ENCODE measurements at regions not wholly inside any gene's neighbourhood (a gene's known extent, or its start where the extent isn't known, plus 50 kb on each side); places are given as distances from the start of the nearest gene placed in this dataset.

GRCh38 chrY:8590641-8591040 is 746.6 kb upstream of the TSPY4 start:
- H3K9me3 ChIP-seq (ENCODE audit: severe bottlenecking): no peaks in the 10 kb centered on the region
- H3K27me3 ChIP-seq (ENCODE audit: insufficient read depth, poor library complexity, severe bottlenecking): no peaks in the 10 kb centered on the region
- no peaks in the 10 kb centered on the region for H3K4me1 ChIP-seq (ENCODE audit: insufficient read depth, poor library complexity, severe bottlenecking)
- DNase-seq (ENCODE audit: low spot score): no peak
- ATAC-seq (ENCODE audit: low read depth): no peak
- H3K27ac ChIP-seq (ENCODE audit: poor library complexity, severe bottlenecking): no peak overlapping the region
- H3K36me3 ChIP-seq (ENCODE audit: low read depth): no peaks in the 10 kb centered on the region
- TF ChIP-seq CTCF (IDR thresholded peaks at IDR 0.05; ENCODE audit: poor library complexity, severe bottlenecking): no peak
- no peak overlapping the region for H3K4me3 ChIP-seq (ENCODE audit: severe bottlenecking)

GRCh38 chrY:8591821-8592516 is 745.3 kb upstream of the TSPY4 start:
- no peaks in the 10 kb centered on the region for H3K27me3 ChIP-seq (ENCODE audit: insufficient read depth, poor library complexity, severe bottlenecking)
- no peak overlapping the region for H3K27ac ChIP-seq (ENCODE audit: poor library complexity, severe bottlenecking)
- H3K4me3 ChIP-seq (ENCODE audit: severe bottlenecking): no peak overlapping the region
- ATAC-seq (ENCODE audit: low read depth) (no peak), DNase-seq (ENCODE audit: low spot score) (no peak)
- H3K9me3 ChIP-seq (ENCODE audit: severe bottlenecking): no peaks in the 10 kb centered on the region
- no peak for TF ChIP-seq CTCF (IDR thresholded peaks at IDR 0.05; ENCODE audit: poor library complexity, severe bottlenecking)
- no peaks in the 10 kb centered on the region for H3K36me3 ChIP-seq (ENCODE audit: low read depth)
- H3K4me1 ChIP-seq (ENCODE audit: insufficient read depth, poor library complexity, severe bottlenecking): no peaks in the 10 kb centered on the region

GRCh38 chrY:8594657-8595056 is 742.6 kb upstream of the TSPY4 start:
- Histone ChIP-seq H3K4me3 (ENCODE audit: severe bottlenecking) (no peak overlapping the region), H3K4me1 (ENCODE audit: insufficient read depth, poor library complexity, severe bottlenecking) (no peaks in the 10 kb centered on the region), H3K27ac (ENCODE audit: poor library complexity, severe bottlenecking) (no peak overlapping the region), H3K36me3 (ENCODE audit: low read depth) (no peaks in the 10 kb centered on the region), H3K9me3 (ENCODE audit: severe bottlenecking) (no peaks in the 10 kb centered on the region), H3K27me3 (ENCODE audit: insufficient read depth, poor library complexity, severe bottlenecking) (no peaks in the 10 kb centered on the region)
- TF ChIP-seq CTCF (IDR thresholded peaks at IDR 0.05; ENCODE audit: poor library complexity, severe bottlenecking): no peak
- DNase-seq (ENCODE audit: low spot score) (no peak), ATAC-seq (ENCODE audit: low read depth) (no peak)

- TF ChIP-seq CTCF (IDR thresholded peaks at IDR 0.05; ENCODE audit: poor library complexity, severe bottlenecking): no peak
- no peak overlapping the region for H3K27ac ChIP-seq (ENCODE audit: poor library complexity, severe bottlenecking)
- DNase-seq (ENCODE audit: low spot score): no peak
- no peak overlapping the region for H3K4me3 ChIP-seq (ENCODE audit: severe bottlenecking)
- H3K9me3 ChIP-seq (ENCODE audit: severe bottlenecking): no peaks in the 10 kb centered on the region
- H3K36me3 ChIP-seq (ENCODE audit: low read depth): no peaks in the 10 kb centered on the region
- ATAC-seq (ENCODE audit: low read depth): no peak
- no peaks in the 10 kb centered on the region for H3K27me3 ChIP-seq (ENCODE audit: insufficient read depth, poor library complexity, severe bottlenecking)
- no peaks in the 10 kb centered on the region for H3K4me1 ChIP-seq (ENCODE audit: insufficient read depth, poor library complexity, severe bottlenecking)
Measured at GRCh38 chrY:8599141-8599540, 738.1 kb upstream of the TSPY4 start.

- H3K9me3 ChIP-seq (ENCODE audit: severe bottlenecking): no peaks in the 10 kb centered on the region
- no peak overlapping the region for H3K4me3 ChIP-seq (ENCODE audit: severe bottlenecking)
- H3K4me1 ChIP-seq (ENCODE audit: insufficient read depth, poor library complexity, severe bottlenecking): no peaks in the 10 kb centered on the region
- ATAC-seq (ENCODE audit: low read depth): no peak
- DNase-seq (ENCODE audit: low spot score): no peak
- no peaks in the 10 kb centered on the region for H3K36me3 ChIP-seq (ENCODE audit: low read depth)
- H3K27ac ChIP-seq (ENCODE audit: poor library complexity, severe bottlenecking): no peak overlapping the region
- TF ChIP-seq CTCF (IDR thresholded peaks at IDR 0.05; ENCODE audit: poor library complexity, severe bottlenecking): no peak
- H3K27me3 ChIP-seq (ENCODE audit: insufficient read depth, poor library complexity, severe bottlenecking): no peaks in the 10 kb centered on the region
Measured at GRCh38 chrY:8610620-8611019, 726.6 kb upstream of the TSPY4 start.

All from RWPE2 (cell line).